ENCODE measurements at regions not wholly inside any gene's neighbourhood (a gene's known extent, or its start where the extent isn't known, plus 50 kb on each side); places are given as distances from the start of the nearest gene placed in this dataset.

DNA sequence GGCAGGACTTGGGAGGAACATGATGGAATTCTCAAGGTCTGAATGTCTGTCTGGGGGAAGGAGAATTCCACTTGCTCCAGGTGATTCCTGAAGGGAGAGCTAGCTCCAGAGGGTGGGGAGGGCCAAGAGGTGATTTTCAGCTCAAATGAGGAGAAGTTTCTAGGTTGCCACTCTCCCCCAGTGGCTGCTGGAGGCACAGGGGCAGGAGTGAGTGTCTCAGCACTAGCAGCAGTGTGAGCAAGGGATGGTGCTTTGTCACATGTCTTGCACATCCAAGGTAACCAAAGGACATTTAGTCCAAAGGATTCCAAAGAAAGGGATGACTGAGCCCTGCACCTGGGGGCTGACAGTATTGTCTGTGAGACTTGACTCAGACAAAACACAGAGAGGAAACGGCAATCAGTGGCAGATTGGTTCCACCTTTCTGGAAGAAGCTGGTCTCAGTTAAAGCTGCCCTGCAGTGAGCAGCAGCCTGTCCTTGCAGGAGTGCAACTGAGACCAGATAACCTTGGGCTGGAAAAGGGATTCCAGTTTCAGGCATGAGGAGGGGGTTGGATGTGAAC lies 51.2 kb upstream of the PCBD1 start:
- WGBS, 10 experiments: 0 to 100% (median 47%) methylated on average over 1 of the region's 1 CpG; no CpG with 5 or more reads in 6 of the 10 experiments
- Histone ChIP-seq H3K4me3 (no peak overlapping the region), H3K27ac (no peak overlapping the region), H3K4me1 (replicated peaks in 1 of 2) (peaks cover 14 to 21% of the 10 kb centered on the region in 2 donors)
- in situ Hi-C loops (cut with MboI; ENCODE audit: low pct_unique_long_range_greater_than_20kb in 2 of 9, low sequenced_read_pairs in 9 of 9, unreplicated experiment in 9 of 9): loop anchor here in 2 of 9 experiments (25.0 kb wide), 1 partner anchor 273 kb away; the partner anchor contains the start of gene UNC5B (in 2 of the 2)
- peak in 5 of 8 experiments; percentile 29 to 72 (median 66) for ATAC-seq (replicated peaks in 6 of 8)

GRCh38 chr10:70940834-70941568 lies 52.6 kb upstream of the PCBD1 start:
- no peak overlapping the region for H3K27ac ChIP-seq
- in situ Hi-C loops (cut with MboI; ENCODE audit: low pct_unique_long_range_greater_than_20kb in 2 of 9, low sequenced_read_pairs in 9 of 9, unreplicated experiment in 9 of 9): loop anchor here in 2 of 9 experiments (25.0 kb wide), 1 partner anchor 271 kb away; the partner anchor contains the start of gene UNC5B (in 2 of the 2)
- peak in 6 of 8 experiments; percentile 31 to 89 (median 78) for ATAC-seq (replicated peaks in 6 of 8)
- H3K4me3 ChIP-seq: no peak overlapping the region
- H3K4me1 ChIP-seq (replicated peaks in 1 of 2): peaks cover 14 to 21% of the 10 kb centered on the region in 2 donors
- 80 to 100% (median 90%) methylated on average over 1 to 3 of the region's 6 CpGs; no CpG with 5 or more reads in 3 of the 10 experiments for WGBS, 10 experiments

DNA sequence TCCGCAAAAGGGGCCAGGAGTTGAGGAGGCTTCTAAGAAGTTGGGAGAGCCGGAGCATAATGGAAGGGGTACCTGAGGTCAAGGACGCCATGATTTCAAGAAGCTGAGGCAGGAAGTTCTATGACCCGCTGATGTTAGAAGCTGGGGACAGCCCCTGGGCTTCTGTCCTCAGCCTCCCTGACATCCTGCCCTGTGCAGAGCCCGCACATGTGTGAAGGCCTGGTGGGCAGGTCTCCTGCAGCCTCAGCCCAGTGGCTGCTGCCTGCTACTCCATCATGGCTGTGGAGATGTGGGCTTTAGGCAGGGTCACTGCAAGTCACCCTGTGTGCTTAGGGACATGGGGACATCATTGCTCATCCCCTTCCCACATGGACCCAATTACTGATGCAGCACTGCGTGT lies 53.8 kb upstream of the PCBD1 start:
- ATAC-seq (replicated peaks in 6 of 8): no peak
- in situ Hi-C loops (cut with MboI; ENCODE audit: low pct_unique_long_range_greater_than_20kb in 2 of 9, low sequenced_read_pairs in 9 of 9, unreplicated experiment in 9 of 9): loop anchor here in 2 of 9 experiments (25.0 kb wide), 1 partner anchor 270 kb away; the partner anchor contains the start of gene UNC5B (in 2 of the 2)
- 33 to 87% (median 71%) methylated on average over 2 to 5 of the region's 6 CpGs; no CpG with 5 or more reads in 6 of the 10 experiments for WGBS, 10 experiments
- Histone ChIP-seq H3K27ac (no peak overlapping the region), H3K4me3 (no peak overlapping the region), H3K4me1 (replicated peaks in 1 of 2) (peaks cover 14 to 21% of the 10 kb centered on the region in 2 donors)

DNA sequence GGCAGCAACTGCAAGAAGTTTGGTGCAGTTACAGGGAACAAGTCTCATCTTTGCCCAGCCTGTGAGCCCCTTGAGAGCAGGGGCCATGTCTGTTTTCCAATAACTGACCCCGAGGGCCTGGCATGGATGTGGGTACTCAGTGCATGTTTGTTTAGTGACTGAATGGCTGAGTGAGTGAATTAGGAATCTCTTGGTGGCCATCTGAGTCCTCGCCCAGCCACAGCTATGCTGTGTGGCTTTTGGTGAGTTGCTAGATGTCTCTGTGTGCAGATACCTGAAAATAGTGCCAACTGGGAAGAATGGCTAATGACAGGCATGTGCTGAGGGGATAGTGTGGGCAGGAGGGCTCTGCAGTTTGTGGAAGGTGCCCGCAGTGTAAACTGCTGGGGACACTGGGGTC lies 54.4 kb upstream of the PCBD1 start:
- Histone ChIP-seq H3K27ac (no peak overlapping the region), H3K4me1 (replicated peaks in 1 of 2) (peaks cover 14 to 21% of the 10 kb centered on the region in 2 donors), H3K4me3 (no peak overlapping the region)
- no peak for ATAC-seq (replicated peaks in 6 of 8)
- in situ Hi-C loops (cut with MboI; ENCODE audit: low pct_unique_long_range_greater_than_20kb in 2 of 9, low sequenced_read_pairs in 9 of 9, unreplicated experiment in 9 of 9): loop anchor here in 2 of 9 experiments (25.0 kb wide), 1 partner anchor 270 kb away; the partner anchor contains the start of gene UNC5B (in 2 of the 2)
- 40 to 100% (median 83%) methylated on average over 1 of the region's 3 CpGs; no CpG with 5 or more reads in 7 of the 10 experiments for WGBS, 10 experiments

- in situ Hi-C loops (cut with MboI; ENCODE audit: low pct_unique_long_range_greater_than_20kb in 2 of 9, low sequenced_read_pairs in 9 of 9, unreplicated experiment in 9 of 9): loop anchor here in 2 of 9 experiments (25.0 kb wide), 1 partner anchor 269 kb away; the partner anchor contains the start of gene UNC5B (in 2 of the 2)
- peaks cover 14 to 21% of the 10 kb centered on the region in 2 donors for H3K4me1 ChIP-seq (replicated peaks in 1 of 2)
Observed at GRCh38 chr10:70943249-70943648, 54.9 kb upstream of the PCBD1 start.

GRCh38 chr10:70943841-70944466 lies 55.6 kb upstream of the PCBD1 start:
- Histone ChIP-seq H3K4me1 (replicated peaks in 1 of 2) (peaks cover 14 to 21% of the 10 kb centered on the region in 2 donors), H3K4me3 (no peak overlapping the region), H3K27ac (no peak overlapping the region)
- in situ Hi-C loops (cut with MboI; ENCODE audit: low pct_unique_long_range_greater_than_20kb in 2 of 9, low sequenced_read_pairs in 9 of 9, unreplicated experiment in 9 of 9): loop anchor here in 2 of 9 experiments (25.0 kb wide), 1 partner anchor 268 kb away; the partner anchor contains the start of gene UNC5B (in 2 of the 2)
- WGBS, 10 experiments: 30 to 100% (median 86%) methylated on average over 1 to 5 of the region's 14 CpGs; no CpG with 5 or more reads in 3 of the 10 experiments
- ATAC-seq (replicated peaks in 6 of 8): peak in 1 of 8 experiments; percentile 5

More at GRCh38 chr10:70943249-70943648, 54.9 kb upstream of the PCBD1 start:
- Histone ChIP-seq H3K4me3 (no peak overlapping the region), H3K27ac (no peak overlapping the region)
- ATAC-seq (replicated peaks in 6 of 8): no peak
- WGBS, 10 experiments: no CpG with 5 or more reads among the region's 4 CpGs

DNA sequence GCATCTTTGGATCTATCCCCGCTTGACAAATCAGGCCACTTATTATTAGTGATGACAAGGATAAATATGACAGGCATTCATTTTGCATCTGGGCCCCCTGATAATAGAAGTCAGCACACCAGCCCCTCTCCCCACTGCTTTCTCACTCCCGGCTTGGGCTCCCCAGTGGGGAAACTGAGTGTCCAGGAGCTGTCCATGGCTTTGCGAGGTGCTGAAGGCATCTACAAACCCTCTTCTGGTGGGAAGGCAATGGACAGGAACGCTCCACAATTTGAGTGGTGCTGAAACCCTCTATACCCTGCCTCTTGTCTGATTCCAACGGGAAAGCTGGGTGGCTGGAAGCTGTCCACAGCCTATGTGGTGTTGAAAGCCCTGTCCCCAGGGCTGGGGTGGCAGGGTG lies 61.7 kb upstream of the PCBD1 start:
- H3K4me3 ChIP-seq: no peak overlapping the region
- peak in 1 of 8 experiments; percentile 26 for ATAC-seq (replicated peaks in 6 of 8)
- H3K27ac ChIP-seq: no peak overlapping the region
- in situ Hi-C loops (cut with MboI; ENCODE audit: low pct_unique_long_range_greater_than_20kb in 2 of 9, low sequenced_read_pairs in 9 of 9, unreplicated experiment in 9 of 9): no loop called here
- WGBS, 10 experiments: 7 to 95% (median 77%) methylated on average over 3 to 4 of the region's 5 CpGs; no CpG with 5 or more reads in 7 of the 10 experiments
- H3K4me1 ChIP-seq (replicated peaks in 1 of 2): peaks cover 11 to 21% of the 10 kb centered on the region in 2 donors

GRCh38 chr10:70950801-70951200 lies 62.4 kb upstream of the PCBD1 start:
- in situ Hi-C loops (cut with MboI; ENCODE audit: low pct_unique_long_range_greater_than_20kb in 2 of 9, low sequenced_read_pairs in 9 of 9, unreplicated experiment in 9 of 9): no loop called here
- no peak for ATAC-seq (replicated peaks in 6 of 8)

DNA sequence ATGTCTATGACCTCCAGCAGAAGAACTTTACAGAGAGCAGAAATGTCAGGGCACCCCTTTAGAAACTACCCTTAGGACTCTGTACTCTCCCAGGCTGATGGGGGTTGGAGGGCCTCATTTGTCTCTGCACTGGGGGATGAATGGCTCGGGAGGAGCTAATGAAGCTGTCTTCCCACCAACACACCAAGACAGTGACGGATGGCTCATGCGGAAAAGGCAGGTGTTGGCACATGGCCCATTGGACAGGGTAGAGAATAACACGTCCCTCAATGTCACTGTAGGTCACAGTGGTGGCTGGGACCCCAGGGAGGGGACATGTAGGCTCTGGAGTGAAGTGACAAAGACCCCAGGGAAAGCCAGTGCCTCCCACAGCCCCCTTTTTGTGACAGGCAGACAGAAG lies 64.0 kb upstream of the PCBD1 start:
- in situ Hi-C loops (cut with MboI; ENCODE audit: low pct_unique_long_range_greater_than_20kb in 2 of 9, low sequenced_read_pairs in 9 of 9, unreplicated experiment in 9 of 9): no loop called here
- no peak overlapping the region for H3K4me3 ChIP-seq
- H3K27ac ChIP-seq: no peak overlapping the region
- H3K4me1 ChIP-seq (replicated peaks in 1 of 2): peaks cover 11 to 21% of the 10 kb centered on the region in 2 donors
- ATAC-seq (replicated peaks in 6 of 8): peak in 4 of 8 experiments; percentile 23 to 68 (median 54)
- 20 to 50% (median 28%) methylated on average over 1 to 3 of the region's 4 CpGs; no CpG with 5 or more reads in 5 of the 10 experiments for WGBS, 10 experiments

More at GRCh38 chr10:70950801-70951200, 62.4 kb upstream of the PCBD1 start:
- WGBS, 10 experiments: 100% methylated on average over 1 of the region's 1 CpG; no CpG with 5 or more reads in 5 of the 10 experiments
- Histone ChIP-seq H3K4me3 (no peak overlapping the region), H3K27ac (no peak overlapping the region), H3K4me1 (replicated peaks in 1 of 2) (peaks cover 11 to 21% of the 10 kb centered on the region in 2 donors)

DNA sequence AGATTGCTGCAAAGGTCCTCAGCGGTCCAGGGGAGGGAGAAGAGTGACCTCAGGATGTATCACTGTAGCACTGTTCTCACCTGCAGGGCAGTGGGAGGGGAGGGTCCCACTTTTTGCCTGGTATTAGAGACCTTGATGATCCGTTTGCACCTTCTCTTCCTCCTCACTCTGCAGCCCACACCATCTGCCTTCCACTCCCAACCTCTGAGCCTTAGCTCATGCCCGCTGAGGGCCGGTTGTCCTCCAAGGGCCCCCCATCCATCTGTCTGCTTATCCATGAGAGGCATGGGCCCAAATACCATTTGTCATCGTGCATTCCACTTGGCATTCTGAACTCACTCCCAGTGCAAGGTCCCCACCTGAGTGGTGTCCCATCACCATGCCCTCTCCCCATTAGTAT lies 64.6 kb upstream of the PCBD1 start:
- in situ Hi-C loops (cut with MboI; ENCODE audit: low pct_unique_long_range_greater_than_20kb in 2 of 9, low sequenced_read_pairs in 9 of 9, unreplicated experiment in 9 of 9): no loop called here
- Histone ChIP-seq H3K4me3 (no peak overlapping the region), H3K4me1 (replicated peaks in 1 of 2) (peaks cover 11 to 21% of the 10 kb centered on the region in 2 donors), H3K27ac (no peak overlapping the region)
- 20 to 98% (median 90%) methylated on average over 1 to 5 of the region's 5 CpGs; no CpG with 5 or more reads in 5 of the 10 experiments for WGBS, 10 experiments
- ATAC-seq (replicated peaks in 6 of 8): no peak

GRCh38 chr10:70954381-70955176 lies 66.2 kb upstream of the PCBD1 start:
- 6 to 72% (median 58%) methylated on average over 1 to 13 of the region's 13 CpGs; no CpG with 5 or more reads in 4 of the 10 experiments for WGBS, 10 experiments
- Histone ChIP-seq H3K4me3 (no peak overlapping the region), H3K4me1 (replicated peaks in 1 of 2) (peaks cover 11 to 21% of the 10 kb centered on the region in 2 donors), H3K27ac (no peak overlapping the region)
- ATAC-seq (replicated peaks in 6 of 8): peak in 5 of 8 experiments; percentile 61 to 80 (median 75)
- in situ Hi-C loops (cut with MboI; ENCODE audit: low pct_unique_long_range_greater_than_20kb in 2 of 9, low sequenced_read_pairs in 9 of 9, unreplicated experiment in 9 of 9): no loop called here

All from motor neuron (in vitro differentiated cells).